ENCODE measurements at regions not wholly inside any gene's neighbourhood (a gene's known extent, or its start where the extent isn't known, plus 50 kb on each side); places are given as distances from the start of the nearest gene placed in this dataset.

- TF ChIP-seq CTCF (conservative IDR thresholded peaks at IDR 0.05; ENCODE audit: low read depth, low read length), result no peak
- TF ChIP-seq EZH2 (IDR thresholded peaks at IDR 0.05; ENCODE audit: borderline replicate concordance, low read depth, low read length, poor library complexity, severe bottlenecking), result no peak
Measured at GRCh38 chr2:136713739-136714138, 51.6 kb upstream of the THSD7B start.
